Ishikawa (cell line): ENCODE measurements at regions not wholly inside any gene's neighbourhood (a gene's known extent, or its start where the extent isn't known, plus 50 kb on each side); places are given as distances from the start of the nearest gene placed in this dataset.

Experiments
- CREB1 ChIP-seq: IDR thresholded peaks from 2 replicates; pipeline ENCODE4 v1.6.1; 2012; ENCODE audit warnings: low read depth
- FOXM1 ChIP-seq: IDR thresholded peaks from 2 replicates; pipeline ENCODE4 v1.6.1; 2012; ENCODE audit warnings: low read depth, borderline replicate concordance
- RAD21 ChIP-seq: IDR thresholded peaks from 2 replicates; pipeline ENCODE4 v1.6.1; 2012; ENCODE audit warnings: low read depth
- TAF1 ChIP-seq: IDR thresholded peaks from 2 replicates; pipeline ENCODE4 v1.6.1; 2012; ENCODE audit warnings: low read depth, mild to moderate bottlenecking

DNA sequence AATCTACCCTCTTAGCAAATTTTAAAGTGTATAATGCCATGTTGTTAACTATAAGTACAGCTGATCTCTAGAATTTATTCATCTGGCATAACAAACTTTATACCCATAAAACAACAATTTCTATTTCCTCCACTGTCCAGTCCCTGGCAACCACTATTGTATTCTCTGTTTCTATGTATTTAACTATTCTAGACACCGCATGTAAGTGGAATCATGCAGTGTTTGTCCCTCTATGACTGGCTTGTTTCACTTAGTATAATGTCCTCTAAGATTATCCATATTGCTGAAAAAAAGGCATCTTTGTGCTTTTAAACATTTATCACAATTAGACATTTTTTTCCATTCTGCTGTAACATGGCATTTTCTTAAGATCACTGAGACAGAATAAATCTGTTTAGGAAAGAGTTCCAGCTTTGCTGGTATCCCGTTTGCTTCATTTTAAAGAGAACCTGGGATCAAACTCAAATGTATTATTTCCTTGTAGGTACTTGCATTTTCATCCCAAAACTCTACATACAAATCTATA is 1191.0 kb downstream of the SLITRK5 start:
- no peak for TF ChIP-seq RAD21
- no peak for TF ChIP-seq TAF1
- no peak for TF ChIP-seq CREB1
- no peak for TF ChIP-seq FOXM1
